Coronary artery (tissue), 2 donors: ENCODE measurements at regions not wholly inside any gene's neighbourhood (a gene's known extent, or its start where the extent isn't known, plus 50 kb on each side); places are given as distances from the start of the nearest gene placed in this dataset.

Source experiments
- DNase-seq: peaks from one replicate; pipeline ENCODE4 v3.0.0-alpha.2; 2017; ENCODE audit warnings: low spot score
- H3K27ac ChIP-seq, 2 donors: fragments of 200-600 bp; sonication (generic); one replicate each; pipeline ENCODE4 v1.5.1; 2016 to 2019
- H3K4me3 ChIP-seq: fragments of 200-600 bp; sonication (generic); 2 replicates; pipeline ENCODE4 v1.5.1; 2016; ENCODE audit warnings: mild to moderate bottlenecking, moderate library complexity
- TF ChIP-seq, protein P1 (sequence below): fragments of 200-600 bp; sonication (generic); IDR thresholded peaks from one replicate; pipeline ENCODE4 v1.5.1; 2019; ENCODE audit warnings: antibody characterized with exemption

DNA sequence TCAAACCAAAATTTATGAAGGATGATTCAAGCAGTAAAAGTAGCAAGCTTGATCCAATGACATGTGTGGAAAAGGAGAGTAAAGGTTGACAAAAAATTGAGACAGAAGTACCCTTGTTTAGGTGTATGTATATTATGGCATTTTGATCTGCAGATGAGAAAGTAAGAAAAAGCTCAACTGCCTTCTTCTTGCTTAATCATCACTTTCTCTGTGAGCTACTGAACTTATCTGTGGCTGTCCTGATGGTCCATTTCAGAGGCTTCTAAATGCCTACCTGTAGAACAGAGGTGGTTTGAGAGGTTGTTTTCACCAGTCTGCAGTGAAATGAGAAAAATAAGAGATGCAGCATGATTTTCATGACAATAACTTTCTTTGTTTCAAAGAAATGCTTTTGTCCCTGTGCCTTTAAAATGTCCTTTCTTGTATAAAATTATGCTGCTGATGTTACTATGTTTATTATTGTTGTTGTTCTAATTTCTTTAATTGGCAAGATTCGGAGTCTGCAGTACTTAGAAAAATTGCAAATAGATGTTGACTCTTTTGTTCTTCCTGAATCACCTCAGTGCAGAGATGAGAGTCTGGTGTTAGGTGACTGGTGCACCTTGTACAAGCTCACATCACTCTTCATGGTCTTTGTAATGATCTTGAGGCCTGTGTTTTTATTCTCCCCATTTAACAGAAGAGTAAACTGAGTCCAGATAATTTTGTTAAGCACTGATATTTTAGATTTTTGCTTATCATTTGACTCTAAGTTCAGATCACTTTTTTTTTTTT, 821.9 kb downstream of the VRK1 start:
- TF ChIP-seq, protein P1, sequence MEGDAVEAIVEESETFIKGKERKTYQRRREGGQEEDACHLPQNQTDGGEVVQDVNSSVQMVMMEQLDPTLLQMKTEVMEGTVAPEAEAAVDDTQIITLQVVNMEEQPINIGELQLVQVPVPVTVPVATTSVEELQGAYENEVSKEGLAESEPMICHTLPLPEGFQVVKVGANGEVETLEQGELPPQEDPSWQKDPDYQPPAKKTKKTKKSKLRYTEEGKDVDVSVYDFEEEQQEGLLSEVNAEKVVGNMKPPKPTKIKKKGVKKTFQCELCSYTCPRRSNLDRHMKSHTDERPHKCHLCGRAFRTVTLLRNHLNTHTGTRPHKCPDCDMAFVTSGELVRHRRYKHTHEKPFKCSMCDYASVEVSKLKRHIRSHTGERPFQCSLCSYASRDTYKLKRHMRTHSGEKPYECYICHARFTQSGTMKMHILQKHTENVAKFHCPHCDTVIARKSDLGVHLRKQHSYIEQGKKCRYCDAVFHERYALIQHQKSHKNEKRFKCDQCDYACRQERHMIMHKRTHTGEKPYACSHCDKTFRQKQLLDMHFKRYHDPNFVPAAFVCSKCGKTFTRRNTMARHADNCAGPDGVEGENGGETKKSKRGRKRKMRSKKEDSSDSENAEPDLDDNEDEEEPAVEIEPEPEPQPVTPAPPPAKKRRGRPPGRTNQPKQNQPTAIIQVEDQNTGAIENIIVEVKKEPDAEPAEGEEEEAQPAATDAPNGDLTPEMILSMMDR: no peak
- no peak overlapping the region for H3K27ac ChIP-seq
- no peak for DNase-seq
- no peak overlapping the region for H3K4me3 ChIP-seq

DNA sequence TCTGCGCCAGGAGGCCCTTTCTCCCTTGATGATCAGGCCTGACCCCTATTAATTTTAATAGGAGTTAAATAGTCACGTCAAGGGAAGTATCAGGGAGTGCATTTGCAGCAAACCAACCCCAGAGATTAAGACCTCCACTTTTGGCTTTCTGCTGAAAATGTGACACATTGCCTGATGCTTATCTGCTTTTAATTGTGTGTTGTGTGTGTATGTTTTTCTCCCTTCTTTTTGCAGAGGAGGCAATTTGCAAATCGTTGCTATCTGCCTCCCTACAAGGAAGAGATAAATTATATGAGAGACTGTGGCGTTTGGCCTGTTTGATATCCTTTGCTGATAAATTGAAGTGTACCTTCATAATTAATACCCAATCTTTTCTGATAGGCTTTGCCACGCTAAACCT, 822.9 kb downstream of the VRK1 start:
- DNase-seq: no peak
- Histone ChIP-seq H3K4me3 (no peak overlapping the region), H3K27ac (no peak overlapping the region)
- TF ChIP-seq, protein P1: no peak

DNA sequence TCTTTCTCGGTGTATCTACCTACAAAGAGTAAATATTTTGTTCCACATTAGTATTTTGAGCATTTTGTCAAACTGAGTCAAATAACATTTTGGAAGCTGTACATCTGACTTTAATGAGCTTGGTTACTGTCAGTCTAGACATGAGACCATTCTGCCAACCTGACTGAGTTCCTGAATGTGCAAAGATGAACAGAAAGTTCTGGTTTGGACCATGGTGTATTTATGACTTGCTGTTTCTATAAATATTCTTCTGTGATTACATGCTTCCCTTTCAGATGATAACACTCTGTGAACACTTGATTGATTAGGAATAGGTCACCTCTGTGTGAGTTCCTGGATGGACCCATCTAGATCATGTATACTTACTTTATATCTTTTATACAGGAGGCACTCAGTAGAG, 827.8 kb downstream of the VRK1 start:
- no peak overlapping the region for H3K27ac ChIP-seq
- H3K4me3 ChIP-seq: no peak overlapping the region
- DNase-seq: no peak
- TF ChIP-seq, protein P1: no peak

DNA sequence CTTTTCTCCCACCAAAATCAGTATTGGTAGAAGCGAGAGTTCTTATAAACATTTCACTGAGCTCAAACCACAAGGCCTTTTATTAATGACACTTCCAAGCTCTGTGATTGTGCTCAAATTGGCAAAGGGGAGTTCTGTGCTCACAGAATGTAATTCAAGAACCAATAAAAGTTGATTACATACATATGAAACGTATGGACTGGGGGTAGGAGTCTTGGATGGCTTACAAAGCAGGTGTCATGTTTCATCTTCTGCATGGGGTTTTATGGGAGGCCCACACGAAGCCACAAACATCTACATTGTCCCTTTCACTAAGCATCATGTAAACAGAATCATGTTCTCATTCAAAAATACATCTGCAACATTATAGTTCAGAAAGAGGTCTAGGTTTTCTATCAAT, 828.3 kb downstream of the VRK1 start:
- DNase-seq: no peak
- Histone ChIP-seq H3K4me3 (no peak overlapping the region), H3K27ac (no peak overlapping the region)
- TF ChIP-seq, protein P1: no peak

DNA sequence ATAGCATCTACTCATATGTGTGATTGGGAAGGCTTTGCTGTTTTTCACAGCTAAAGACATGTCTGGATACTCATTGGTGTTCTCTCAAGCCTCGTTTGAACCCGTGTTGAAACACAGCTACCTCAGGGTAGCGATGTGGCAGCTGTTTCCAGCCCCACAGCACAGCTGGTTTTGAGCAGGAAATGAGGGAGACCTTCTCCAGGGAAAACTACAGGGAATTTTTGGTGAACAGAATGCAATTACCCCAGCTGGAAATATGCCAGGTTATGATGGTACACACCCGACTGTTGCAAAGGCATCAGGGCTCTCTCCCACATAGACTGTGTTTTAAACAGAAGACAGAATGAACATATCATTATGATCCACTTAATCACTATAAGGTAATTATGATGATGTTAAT, 828.9 kb downstream of the VRK1 start:
- no peak for DNase-seq
- Histone ChIP-seq H3K4me3 (no peak overlapping the region), H3K27ac (no peak overlapping the region)
- TF ChIP-seq, protein P1: no peak

DNA sequence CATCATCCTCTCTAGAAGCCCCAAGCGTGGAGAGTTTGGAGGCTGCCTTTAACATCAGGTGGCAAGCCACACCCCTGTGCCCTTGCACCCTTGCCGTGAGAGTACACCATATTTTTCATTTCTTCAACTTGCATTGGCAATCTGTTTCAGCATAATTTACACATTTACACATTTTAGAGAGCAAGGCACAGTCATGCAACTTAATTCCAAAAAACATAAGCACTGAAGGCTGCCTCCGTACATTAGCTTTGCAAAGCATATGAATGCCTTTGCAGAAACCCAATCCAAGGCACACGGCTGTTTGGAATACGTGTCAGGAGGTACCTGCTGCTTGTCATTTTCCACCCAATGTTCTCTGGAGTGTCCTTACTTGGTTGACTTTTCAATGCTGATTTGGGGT, 833.1 kb downstream of the VRK1 start:
- H3K27ac ChIP-seq: no peak overlapping the region
- no peak overlapping the region for H3K4me3 ChIP-seq
- DNase-seq: no peak
- TF ChIP-seq, protein P1: no peak

DNA sequence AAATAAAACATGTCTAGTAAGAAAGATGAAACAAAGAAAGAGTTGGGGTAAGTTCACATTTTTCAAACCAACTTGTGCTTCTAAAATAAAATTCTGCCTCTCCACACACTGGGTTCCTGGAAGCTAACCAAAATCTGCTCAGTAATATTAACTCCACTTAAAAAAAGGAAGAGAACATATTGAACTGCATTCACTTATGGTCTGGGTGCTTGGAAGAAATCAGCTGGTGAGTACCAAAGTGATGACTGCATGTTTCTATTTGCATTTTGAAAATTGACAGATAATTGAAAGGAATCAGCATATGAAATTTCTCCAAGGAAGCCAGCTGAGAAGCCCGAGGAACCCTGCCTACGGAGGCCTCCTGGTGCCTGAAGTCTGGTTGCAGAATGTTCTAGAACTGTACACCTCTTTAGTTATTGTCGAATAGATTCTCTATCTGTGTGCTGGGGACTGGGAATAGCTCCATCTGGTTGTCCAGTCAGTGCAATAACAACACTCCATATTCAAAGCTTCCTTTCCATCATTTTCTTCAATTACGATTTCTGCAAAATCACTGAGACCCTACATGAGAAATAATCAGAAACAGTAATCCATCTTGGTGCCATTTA, 836.1 kb downstream of the VRK1 start:
- TF ChIP-seq, protein P1: no peak
- H3K4me3 ChIP-seq: no peak overlapping the region
- H3K27ac ChIP-seq: no peak overlapping the region
- no peak for DNase-seq
